GM21786 (cell line): ENCODE measurements at regions not wholly inside any gene's neighbourhood (a gene's known extent, or its start where the extent isn't known, plus 50 kb on each side); places are given as distances from the start of the nearest gene placed in this dataset.

Experiments used
- ATAC-seq: cut with Tn5 transposase; IDR thresholded peaks from one replicate; pipeline ENCODE4 v1.9.1; 2021; ENCODE audit not compliant: unreplicated experiment

- ATAC-seq, result no peak
Observed at GRCh38 chr12:107973950-107974349, 155.1 kb upstream of the WSCD2 start.

- ATAC-seq, result no peak
Observed at GRCh38 chr12:107976331-107976730, 152.8 kb upstream of the WSCD2 start.

- no peak for ATAC-seq
Observed at GRCh38 chr12:107978201-107978600, 150.9 kb upstream of the WSCD2 start.

GRCh38 chr12:107978641-107979040 is 150.4 kb upstream of the WSCD2 start:
- no peak for ATAC-seq

- no peak for ATAC-seq
Observed at GRCh38 chr12:107983756-107984472, 145.2 kb upstream of the WSCD2 start.

- ATAC-seq, result no peak
Observed at GRCh38 chr12:107984973-107985372, 144.1 kb upstream of the WSCD2 start.

GRCh38 chr12:107986183-107986582 is 142.9 kb upstream of the WSCD2 start:
- ATAC-seq, result no peak

GRCh38 chr12:107990325-107990724 is 138.8 kb upstream of the WSCD2 start:
- ATAC-seq, result no peak

GRCh38 chr12:107992029-107992428 is 137.1 kb upstream of the WSCD2 start:
- no peak for ATAC-seq

GRCh38 chr12:107992870-107993451 is 136.1 kb upstream of the WSCD2 start:
- peak; percentile 48 for ATAC-seq

- ATAC-seq, result no peak
Observed at GRCh38 chr12:107998863-107999262, 130.2 kb upstream of the WSCD2 start.

- no peak for ATAC-seq
Observed at GRCh38 chr12:108000111-108000510, 129.0 kb upstream of the WSCD2 start.

- no peak for ATAC-seq
Observed at GRCh38 chr12:108004319-108004718, 124.8 kb upstream of the WSCD2 start.

- ATAC-seq, result no peak
Observed at GRCh38 chr12:108008163-108008905, 120.8 kb upstream of the WSCD2 start.

- ATAC-seq, result no peak
Observed at GRCh38 chr12:108009442-108010070, 119.5 kb upstream of the WSCD2 start.

GRCh38 chr12:108016022-108016564 is 113.0 kb upstream of the WSCD2 start:
- ATAC-seq, result no peak

GRCh38 chr12:108017472-108018057 is 111.5 kb upstream of the WSCD2 start:
- no peak for ATAC-seq

- ATAC-seq, result no peak
Observed at GRCh38 chr12:108019862-108020261, 109.2 kb upstream of the WSCD2 start.

GRCh38 chr12:108021141-108021540 is 107.9 kb upstream of the WSCD2 start:
- ATAC-seq, result no peak

GRCh38 chr12:108021949-108022522 is 107.1 kb upstream of the WSCD2 start:
- no peak for ATAC-seq
